GM19351 (cell line): ENCODE measurements at regions not wholly inside any gene's neighbourhood (a gene's known extent, or its start where the extent isn't known, plus 50 kb on each side); places are given as distances from the start of the nearest gene placed in this dataset.
"Not testable (repeated sequence)": the region's sequence is repeated elsewhere in the genome, so short reads cannot be mapped to it uniquely, and the experiment has no call there.

Experiments used
- ATAC-seq: cut with Tn5 transposase; IDR thresholded peaks from one replicate; pipeline ENCODE4 v1.9.1; 2021; ENCODE audit warnings: mild to moderate bottlenecking, moderate library complexity; ENCODE audit not compliant: unreplicated experiment

DNA sequence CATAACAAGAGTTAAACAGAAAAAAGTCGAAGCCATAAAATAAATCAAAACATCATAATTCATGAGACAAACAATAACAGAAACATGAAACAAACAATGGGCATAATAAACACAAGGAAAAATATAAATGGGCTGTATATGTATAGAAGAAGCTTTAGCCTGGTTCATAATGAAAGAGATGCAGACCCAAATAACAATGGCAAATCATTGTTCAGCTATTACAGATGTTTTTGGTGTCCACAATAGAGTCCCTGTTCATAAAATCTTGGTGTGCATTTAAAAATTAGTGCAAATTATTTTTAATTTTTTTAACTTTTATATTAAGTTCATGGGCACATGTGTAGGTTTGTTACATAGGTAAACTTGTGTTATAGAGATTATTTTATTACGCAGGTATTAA is 1185.9 kb upstream of the B3GALT2 start:
- no peak for ATAC-seq

DNA sequence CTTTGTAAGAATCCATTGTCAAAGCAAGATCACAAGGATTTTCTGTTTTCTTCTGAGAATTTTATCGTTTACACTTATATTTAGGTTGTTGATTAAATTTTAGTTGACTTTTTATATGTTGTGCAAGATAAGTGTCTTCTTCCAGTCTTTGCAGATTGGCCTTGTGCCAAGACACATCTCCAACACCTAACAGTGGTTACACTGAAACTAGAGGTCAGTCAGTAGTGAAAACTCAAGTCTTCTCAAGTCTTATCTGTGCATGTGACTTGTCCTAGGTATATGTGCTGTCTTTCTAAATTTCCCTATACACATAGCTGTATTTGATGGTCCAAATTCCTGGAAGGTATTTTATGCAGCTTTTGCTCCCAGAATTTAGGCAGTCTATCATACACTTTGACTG is 1183.2 kb upstream of the B3GALT2 start:
- ATAC-seq: no peak

DNA sequence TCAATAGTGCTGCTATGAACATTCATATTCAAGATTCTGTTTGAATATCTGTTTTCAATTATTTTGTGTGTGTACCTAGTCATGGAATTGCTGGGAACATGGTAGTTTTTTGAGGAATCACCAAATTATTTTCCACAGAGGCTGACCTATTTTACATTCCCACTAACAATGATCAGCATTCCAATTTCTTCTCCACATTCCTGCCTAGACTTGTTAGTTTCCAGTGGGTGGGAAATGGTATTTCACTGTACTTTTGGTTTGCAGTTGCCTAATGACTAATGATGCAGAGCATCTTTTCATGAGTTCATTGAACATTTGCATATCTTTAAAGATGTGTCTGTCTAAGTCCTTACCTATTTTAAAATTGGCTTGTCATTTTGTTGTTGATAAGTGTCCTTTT is 1182.6 kb upstream of the B3GALT2 start:
- no peak for ATAC-seq

DNA sequence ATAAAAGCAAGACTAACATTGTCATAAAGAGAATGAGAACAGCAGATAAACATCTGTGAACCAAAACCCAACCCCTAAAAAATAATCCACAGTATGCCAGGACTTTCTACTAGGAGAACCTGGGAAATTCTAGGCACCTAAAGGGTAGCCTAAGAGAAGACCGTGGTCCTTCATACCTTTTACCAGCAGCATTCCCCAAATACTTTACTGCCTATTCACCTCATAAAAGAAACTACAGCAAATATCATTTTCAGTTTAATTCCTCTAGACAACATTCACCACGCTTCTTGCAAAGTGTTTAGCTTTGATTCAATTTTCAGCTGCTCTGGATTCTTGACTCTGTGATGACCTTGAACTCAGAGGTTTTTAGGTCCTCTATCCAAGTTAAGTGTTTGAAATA is 1180.7 kb upstream of the B3GALT2 start:
- ATAC-seq: no peak

DNA sequence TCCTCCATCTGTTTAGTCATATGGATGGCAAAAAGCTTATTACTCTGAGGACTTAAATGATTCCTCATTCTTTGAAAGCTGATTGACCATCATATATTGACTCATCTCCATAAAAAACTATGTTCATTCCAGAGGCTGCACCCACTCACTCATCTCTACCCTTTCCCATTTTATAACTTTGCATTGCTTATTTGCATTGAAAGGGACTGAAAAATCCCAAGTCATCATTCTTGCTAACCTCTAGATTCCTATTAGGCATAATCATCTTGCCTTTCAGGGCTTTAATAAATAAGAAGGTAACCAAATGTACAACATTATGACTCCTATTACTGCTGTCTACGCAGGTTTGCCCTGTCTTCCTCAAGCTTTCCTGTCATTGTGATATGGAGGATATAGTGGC is 1180.3 kb upstream of the B3GALT2 start:
- no peak for ATAC-seq

DNA sequence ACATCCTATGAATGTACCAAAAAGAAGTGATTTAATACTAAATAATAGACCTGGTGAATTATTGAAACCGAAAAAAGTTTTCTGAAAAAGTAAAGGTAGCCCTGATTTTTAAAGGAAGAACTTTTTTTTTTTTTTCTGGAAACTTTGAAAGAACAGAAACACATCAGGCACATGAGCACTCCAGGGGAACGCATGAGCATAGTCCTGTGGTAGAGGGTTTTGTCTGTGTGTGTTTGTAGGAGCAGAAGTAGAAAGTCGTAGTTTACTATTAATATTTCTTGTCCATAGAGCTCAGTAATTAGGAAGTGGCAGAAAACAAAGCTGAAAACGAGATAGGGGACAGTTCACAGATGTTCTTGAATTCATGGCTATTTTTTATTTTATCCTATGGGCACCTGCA is 1175.9 kb upstream of the B3GALT2 start:
- no peak for ATAC-seq

DNA sequence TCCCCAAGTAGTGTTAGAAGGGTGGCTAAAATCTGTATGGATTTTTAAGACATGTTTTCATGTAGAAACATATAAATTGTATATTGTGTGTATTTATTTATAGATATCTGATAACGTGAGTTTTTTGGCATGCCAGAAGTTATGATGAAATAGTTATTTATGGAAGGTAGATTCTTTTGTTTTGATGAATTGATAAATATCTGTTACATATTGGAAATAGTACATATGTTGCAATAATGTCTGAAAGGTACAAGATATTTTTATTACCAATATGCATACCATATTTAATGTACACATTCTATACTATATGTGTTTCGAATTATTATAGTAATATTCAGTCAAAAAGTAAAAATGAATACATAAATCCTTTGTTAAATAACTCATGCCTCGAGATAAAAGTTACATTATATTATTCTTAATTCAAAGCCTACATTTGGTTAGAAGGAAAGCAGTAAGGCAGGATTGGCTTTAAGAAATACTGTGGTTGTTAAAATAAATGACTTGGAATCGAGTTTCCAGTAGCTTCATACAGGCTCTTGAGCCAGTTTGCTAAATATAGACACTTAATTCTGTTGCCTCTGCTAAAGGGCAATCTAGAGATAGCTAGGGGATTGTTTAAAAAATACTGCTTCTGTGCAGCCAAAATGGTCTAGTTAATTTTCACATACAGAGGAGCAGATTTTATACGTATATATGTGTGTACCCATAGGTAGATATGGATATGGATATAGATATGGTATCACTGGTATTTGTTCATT is 1175.1 kb upstream of the B3GALT2 start:
- ATAC-seq: no peak

DNA sequence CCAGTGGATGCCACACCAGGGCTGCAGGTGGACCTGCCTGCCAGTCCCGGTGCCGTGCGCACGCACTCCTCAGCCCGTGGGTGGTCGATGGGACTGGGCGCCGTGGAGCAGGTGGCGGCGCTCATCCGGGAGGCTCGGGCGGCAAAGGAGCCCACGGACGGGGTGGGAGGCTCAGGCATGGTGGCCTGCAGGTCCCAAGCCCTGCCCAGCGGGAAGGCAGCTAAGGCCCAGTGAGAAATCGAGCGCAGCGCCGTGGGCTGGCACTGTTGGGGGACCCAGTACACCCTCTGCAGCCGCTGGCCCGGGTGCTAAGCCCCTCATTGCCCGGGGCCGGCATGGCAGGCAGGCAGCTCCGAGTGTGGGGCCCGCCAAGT is 1171.8 kb upstream of the B3GALT2 start:
- no peak for ATAC-seq

DNA sequence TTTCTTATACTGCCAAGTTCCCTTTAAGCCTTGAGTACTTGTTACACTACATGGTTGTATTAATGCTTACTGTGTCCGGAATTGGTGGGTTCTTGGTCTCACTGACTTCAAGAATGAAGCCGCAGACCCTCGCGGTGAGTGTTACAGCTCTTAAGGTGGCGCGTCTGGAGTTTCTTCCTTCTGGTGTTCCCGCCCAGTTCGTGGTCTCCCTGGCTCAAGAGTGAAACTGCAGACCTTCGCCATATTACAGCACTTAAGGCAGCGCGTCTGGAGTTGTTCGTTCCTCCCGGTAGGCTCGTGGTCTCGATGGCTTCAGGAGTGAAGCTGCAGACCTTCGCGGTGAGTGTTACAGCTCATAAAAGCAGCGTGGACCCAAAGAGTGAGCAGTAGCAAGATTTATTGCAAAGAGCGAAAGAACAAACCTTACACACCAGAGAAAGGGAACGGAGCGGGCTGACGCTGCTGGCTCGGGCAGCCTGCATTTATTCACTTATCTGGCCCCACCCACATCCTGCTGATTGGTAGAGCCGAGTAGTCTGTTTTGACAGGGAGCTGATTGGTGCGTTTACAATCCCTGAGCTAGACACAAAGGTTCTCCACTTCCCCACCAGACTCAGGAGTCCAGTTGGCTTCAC is 1171.3 kb upstream of the B3GALT2 start:
- not testable (repeated sequence) for ATAC-seq

DNA sequence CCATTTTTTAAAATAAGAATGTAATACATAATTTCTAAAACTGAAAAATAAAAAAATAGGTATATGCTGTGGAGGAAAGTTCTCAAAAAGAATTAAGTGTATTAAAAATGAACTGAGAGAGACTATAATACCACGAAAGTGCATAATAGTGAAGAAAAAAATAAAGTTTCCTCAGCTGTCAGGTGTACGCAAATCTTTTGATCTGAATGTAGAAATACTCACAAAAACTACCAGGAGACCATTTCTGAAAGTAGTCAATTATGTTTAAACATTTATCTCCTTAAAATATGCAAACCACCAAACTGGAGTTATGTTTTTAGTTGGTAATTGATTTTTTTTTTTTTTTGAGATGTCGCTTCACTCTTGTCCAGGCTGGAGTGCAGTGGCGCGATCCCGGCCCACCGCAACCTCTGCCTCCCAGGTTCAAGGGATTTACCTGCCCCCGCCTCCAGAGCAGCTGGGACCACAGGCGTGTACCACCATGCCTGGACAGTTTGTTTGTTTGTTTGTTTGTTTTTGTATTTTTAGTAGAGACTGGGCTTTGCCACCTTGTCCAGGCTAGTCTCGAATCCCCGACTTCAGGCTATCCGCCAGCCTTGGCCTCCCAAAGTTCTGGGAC is 1169.2 kb upstream of the B3GALT2 start:
- no peak for ATAC-seq

DNA sequence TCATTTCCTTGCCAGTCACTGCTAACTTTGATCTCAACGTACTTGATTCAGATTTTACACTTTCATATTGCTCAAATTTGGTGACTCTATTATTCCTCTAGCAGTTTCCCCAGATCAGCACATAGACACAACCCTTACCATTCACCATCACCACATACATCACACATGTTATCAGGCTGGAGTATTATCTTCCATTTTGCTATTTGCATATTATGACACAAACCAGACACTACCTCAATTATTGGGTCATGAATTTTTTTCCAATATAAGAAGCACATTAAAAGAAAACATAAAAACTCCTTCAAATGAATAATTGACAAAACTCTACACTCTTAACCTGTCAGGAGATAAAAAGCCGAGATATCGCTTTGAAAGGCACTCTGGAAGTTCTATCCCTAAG is 1166.7 kb upstream of the B3GALT2 start:
- no peak for ATAC-seq

DNA sequence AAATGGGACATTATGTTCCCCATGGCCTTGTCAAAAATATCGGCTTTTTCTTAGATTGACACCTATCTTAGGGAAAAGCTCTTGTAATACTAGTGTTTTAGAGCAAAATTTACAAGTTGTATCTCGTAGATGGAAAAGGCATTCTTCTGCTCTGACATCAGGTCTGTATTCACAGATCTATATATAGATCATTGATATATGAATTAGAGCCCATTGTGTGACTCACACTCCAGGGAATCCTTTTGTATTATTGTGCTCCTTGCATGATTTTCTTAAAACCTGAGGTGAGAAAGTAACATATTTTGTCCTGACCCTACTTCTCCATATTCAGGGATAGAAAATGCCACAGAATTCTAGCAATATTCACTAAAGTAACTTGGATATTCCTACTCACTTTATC is 1160.8 kb upstream of the B3GALT2 start:
- ATAC-seq: no peak

DNA sequence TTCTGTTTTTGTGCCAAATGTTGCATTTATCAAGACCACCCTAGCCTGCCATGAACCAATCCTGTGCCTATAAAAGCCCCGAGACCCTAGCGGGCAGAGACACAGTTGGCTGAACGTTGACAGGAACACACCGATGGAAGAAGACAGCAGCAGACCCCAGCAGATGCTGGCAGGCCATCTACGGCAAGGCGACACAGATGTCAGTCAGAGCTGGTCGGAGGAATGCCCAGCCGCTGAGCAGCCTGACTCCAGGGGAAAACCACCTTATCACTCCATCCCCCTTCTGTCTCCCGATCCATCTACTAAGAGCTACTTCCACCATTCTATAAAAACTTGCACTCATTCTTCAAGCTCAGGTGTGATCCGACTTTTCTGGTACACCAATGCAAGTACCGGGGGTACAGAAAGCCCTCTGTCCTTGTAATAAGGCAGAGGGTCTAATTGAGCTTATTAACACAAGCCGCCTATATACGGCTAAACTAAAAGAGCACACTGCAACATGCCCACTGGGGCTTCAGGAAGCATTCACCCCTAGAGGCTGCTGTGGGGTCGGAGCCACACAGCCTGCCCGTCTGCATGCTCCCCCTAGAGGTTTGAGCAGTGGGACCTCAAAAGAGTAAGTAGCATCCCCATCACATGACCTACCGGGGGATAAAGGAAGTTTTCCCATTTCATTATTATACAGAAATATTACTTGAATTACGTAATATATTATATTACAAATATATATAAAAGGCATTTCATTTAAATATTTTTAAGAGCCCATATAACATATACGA is 1156.3 kb upstream of the B3GALT2 start:
- no peak for ATAC-seq

DNA sequence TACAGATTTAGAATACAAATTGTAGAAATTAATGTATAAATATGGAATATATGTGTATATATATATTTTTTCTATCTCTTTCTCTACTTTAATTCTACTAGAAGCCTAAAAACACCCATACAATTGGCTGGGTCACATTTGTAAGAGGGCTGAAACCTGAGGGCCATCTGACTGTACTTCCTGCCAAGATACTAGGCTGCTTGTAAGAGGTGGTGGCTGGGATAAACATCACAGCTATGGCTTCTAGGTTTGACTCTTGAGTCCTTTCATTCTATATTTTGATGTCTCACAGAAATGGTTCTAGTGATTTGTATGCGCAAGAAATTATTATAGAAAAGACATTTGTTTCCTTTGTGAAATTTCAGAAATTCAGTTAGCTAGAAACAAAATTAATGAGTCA is 1155.2 kb upstream of the B3GALT2 start:
- ATAC-seq: no peak

DNA sequence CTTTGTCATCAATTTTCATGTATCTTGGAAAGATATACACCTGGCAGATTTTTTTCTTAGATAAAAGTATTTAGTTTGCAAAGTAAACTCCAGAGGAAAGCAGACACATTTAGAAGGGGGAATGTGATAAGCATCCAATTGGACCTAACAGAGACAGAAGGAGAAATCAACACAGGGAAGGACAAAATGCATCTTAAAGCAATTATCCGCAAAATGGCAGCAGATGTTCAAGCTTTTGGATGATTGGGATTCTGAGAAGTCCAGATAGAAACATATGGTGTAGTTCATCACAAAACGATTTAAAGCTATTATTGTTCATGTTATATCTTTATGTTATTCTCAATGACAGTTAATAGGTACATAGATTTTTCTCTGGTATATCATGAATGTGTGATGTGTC is 1153.1 kb upstream of the B3GALT2 start:
- ATAC-seq: no peak

DNA sequence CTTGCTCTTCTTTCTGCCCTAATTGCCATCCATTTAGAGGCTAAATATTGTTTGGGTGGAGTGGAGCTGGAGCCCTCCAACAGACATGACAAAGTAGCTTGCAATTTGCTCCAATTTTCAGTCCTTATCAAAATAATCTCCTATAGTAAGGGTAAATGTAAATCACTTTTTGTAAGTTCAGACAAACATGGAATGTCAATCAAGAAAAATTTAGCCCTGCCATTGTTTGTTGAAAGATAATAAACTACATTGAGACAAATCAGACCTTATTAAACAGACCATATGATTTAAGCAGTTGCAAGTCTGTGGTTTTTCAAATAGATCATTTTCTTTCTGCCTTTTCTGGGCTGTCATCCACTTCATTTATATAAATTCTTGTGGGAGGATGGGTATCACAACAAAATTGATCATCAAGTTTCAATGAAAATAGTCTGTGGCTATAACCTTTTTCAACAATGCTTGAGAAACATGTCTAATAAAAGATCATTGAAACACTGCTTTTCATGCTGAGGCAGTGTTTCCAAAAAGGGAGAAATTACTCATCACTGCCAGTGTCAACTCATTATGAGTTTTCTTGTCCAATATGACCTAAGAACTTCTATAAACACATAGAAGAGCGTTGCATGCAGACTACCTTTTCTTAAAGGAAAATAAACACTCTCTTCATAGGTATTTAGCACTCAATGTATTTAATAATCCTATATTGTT is 1152.0 kb upstream of the B3GALT2 start:
- ATAC-seq: peak; percentile 87

DNA sequence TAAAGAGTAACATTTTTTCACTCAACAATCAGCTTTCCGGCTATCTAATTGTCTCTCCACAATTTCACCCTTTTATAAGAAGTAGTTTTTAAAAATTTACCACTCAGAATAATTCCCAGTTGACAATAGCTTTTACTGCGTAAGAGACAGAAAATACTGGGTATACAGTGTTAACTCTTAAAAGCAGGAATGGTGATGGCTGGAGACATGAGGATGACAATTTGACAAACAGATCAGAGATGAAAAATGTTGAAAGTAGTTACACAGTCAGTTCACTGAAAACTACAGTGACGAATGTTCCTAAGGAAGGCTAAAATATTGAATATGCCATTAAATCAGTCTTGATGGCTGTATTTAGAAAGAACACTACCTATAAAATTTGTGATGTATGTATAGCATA is 1146.8 kb upstream of the B3GALT2 start:
- ATAC-seq: no peak

DNA sequence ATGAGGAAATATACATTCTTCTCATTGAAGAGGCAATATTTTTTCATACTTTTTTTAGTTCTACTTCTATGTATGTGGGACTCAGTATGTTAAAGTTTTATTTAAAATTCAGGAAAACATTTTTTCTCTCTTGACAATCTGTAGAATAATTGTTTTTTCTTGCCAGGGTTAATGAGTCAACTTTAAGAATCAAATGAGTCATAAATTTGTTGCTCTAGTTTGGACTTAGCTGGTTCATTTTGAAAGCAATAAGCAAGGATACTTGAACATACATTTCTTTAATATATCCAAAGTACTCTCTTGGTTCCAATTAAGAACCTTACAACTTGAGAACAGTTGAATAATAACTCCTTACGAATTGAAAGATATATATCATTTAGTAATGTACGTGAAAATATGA is 1145.3 kb upstream of the B3GALT2 start:
- no peak for ATAC-seq

DNA sequence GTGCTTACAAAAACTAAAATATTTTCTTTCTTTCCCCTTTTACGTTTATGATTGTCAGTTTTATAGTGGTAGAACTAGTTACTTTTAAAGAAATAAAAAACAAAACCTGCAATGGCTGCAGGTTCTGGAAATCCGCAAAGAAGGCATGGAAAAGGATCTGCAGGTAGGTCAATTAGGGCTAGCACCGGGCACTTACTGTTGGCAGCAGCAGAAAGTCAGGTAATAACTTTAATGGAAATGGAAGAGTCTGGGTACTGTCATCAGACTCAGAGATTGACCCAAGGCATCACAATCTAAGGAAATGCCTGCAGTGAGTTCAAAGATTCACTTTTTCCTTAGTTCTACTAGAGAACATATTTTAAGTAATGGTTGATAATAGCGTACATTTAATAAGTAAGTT is 1136.3 kb upstream of the B3GALT2 start:
- ATAC-seq: no peak

DNA sequence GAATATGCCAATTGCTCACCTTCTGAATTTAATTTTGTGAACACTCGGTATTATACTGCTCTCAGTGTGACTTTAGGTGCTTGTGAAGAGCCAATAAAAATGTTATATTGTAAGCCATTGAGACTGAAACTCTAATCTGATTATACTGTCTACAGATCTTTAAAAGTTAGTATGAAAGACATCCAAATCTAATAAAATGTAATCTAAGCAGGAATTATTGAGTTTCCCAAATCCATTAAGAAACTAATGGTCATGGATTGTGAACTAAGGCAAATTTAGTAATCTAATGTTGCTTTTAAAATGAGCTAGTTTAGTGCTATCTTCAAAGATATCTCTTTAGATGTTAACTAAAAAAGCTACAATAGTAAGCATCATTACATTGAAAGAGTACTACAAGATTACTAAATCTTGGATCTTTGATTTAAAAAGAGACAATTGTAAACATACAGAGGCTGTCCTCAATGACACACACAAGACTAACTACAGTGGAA is 1132.4 kb upstream of the B3GALT2 start:
- ATAC-seq: no peak

DNA sequence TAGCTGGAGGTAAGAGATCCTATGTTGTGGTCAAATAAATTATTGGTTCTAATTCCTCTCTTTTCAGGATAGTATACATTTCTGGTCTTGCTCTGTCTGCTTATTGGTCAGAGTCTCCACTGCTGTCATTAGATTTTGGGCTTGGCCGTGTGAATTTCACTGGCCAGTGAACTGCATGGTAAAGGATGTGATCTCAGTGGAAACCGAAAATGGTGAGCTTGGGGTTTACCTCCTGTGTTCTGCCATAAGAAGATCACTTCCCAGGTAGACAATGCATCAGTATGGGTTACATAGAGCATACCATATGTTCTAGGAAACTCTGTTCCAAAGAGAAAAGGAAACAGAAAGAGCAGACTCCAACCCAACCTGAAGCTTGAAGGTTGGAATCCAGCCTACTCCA is 1123.3 kb upstream of the B3GALT2 start:
- ATAC-seq: peak; percentile 74
